ENCODE measurements at regions not wholly inside any gene's neighbourhood (a gene's known extent, or its start where the extent isn't known, plus 50 kb on each side); places are given as distances from the start of the nearest gene placed in this dataset.

GRCh38 chr11:26204839-26205238 is 127.1 kb upstream of the ANO3 start:
- no peak overlapping the region for H3K9ac ChIP-seq (ENCODE audit: low read length)
- H3K56ac ChIP-seq (ENCODE audit: low read length) = no peak overlapping the region
- H3K27me3 ChIP-seq (ENCODE audit: insufficient read depth, low read length, poor library complexity) = no peaks in the 10 kb centered on the region
- H3K4ac ChIP-seq (ENCODE audit: low read depth, low read length) = no peak overlapping the region
- no CpG with 5 or more reads among the region's 5 CpGs for WGBS (ENCODE audit: extremely low coverage, insufficient coverage, low lambda C conversion rate)
- no peaks in the 10 kb centered on the region for H3K4me1 ChIP-seq (ENCODE audit: control insufficient read depth, low read depth, low read length)
- no peak overlapping the region for H2BK15ac ChIP-seq (replicated peaks; ENCODE audit: low read depth)
- no peak overlapping the region for H2AK5ac ChIP-seq (ENCODE audit: low read length)
- H3K79me2 ChIP-seq (ENCODE audit: control insufficient read depth, insufficient read depth, low read length) = no peaks in the 10 kb centered on the region
- H2BK5ac ChIP-seq (ENCODE audit: low read length) = no peak overlapping the region
- H4K5ac ChIP-seq (ENCODE audit: low read length) = no peak overlapping the region
- H3K18ac ChIP-seq (ENCODE audit: low read length) = no peak overlapping the region
- no peak overlapping the region for H3K4me3 ChIP-seq (ENCODE audit: low read length)
- H4K8ac ChIP-seq (ENCODE audit: low read depth, low read length) = no peak overlapping the region
- H3K79me1 ChIP-seq (ENCODE audit: low read length) = no peaks in the 10 kb centered on the region
- H3K23ac ChIP-seq (ENCODE audit: low read length) = no peak overlapping the region
- DNase-seq = no peak
- H3K36me3 ChIP-seq (ENCODE audit: control insufficient read depth, insufficient read depth, low read length) = no peaks in the 10 kb centered on the region
- H3K27ac ChIP-seq (ENCODE audit: low read depth, low read length) = no peak overlapping the region
- H3K4me2 ChIP-seq (ENCODE audit: low read length) = no peak overlapping the region
- H2BK120ac ChIP-seq (ENCODE audit: low read depth, low read length) = no peak overlapping the region

DNA sequence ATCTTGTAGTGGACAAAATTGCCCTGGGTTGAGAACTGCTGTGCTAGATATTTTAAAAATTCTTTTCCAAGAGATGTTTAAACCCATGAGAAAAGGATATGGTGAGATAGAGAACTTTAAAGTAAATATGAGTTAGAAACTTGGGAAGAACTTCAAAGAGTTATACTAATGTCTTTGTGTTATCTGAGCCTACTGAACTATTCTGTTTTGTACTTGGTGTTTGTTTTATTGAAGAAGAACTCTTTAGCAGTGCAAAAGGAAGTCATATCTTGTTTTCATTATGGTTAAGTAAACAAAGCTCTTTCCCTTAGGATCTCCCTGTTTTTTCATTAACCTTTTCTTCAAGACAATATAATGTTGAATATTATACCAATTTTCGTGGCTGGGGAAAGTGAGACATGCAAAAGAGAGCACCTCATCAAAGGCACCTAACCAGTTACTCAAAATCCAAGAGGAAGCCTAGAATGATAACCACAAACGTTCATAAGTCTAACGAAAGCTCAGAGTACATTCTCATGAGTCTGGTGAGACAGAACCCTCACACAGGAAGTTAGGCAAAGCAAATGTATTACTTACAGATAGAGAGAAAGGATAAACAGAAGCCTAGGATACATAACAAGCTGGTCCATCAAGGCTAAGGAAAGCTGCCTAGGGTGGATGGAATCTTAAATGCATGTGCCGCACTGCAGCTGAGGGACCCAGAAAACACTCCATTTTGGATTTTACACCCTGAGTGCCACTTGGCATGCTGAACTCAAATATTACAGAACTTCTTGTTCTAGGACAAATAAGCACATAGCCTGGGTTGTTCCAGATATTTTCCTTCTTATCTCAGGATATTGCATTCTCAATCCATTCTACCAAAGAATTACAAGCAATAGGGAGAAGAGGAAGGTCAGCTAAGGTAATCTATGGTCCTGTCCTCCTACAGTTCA is 112.5 kb upstream of the ANO3 start:
- Histone ChIP-seq H2AK5ac (ENCODE audit: low read length) (no peak overlapping the region), H3K4me3 (ENCODE audit: low read length) (no peak overlapping the region), H2BK5ac (ENCODE audit: low read length) (no peak overlapping the region), H3K27ac (ENCODE audit: low read depth, low read length) (no peak overlapping the region), H3K4me1 (ENCODE audit: control insufficient read depth, low read depth, low read length) (no peaks in the 10 kb centered on the region), H3K79me2 (ENCODE audit: control insufficient read depth, insufficient read depth, low read length) (no peaks in the 10 kb centered on the region), H3K9ac (ENCODE audit: low read length) (no peak overlapping the region), H4K8ac (ENCODE audit: low read depth, low read length) (no peak overlapping the region), H3K56ac (ENCODE audit: low read length) (no peak overlapping the region), H3K18ac (ENCODE audit: low read length) (no peak overlapping the region), H3K27me3 (ENCODE audit: insufficient read depth, low read length, poor library complexity) (no peaks in the 10 kb centered on the region), H3K4ac (ENCODE audit: low read depth, low read length) (no peak overlapping the region), H3K4me2 (ENCODE audit: low read length) (no peak overlapping the region), H2BK120ac (ENCODE audit: low read depth, low read length) (no peak overlapping the region), H3K23ac (ENCODE audit: low read length) (no peak overlapping the region), H2BK15ac (replicated peaks; ENCODE audit: low read depth) (no peak overlapping the region), H3K36me3 (ENCODE audit: control insufficient read depth, insufficient read depth, low read length) (no peaks in the 10 kb centered on the region), H3K79me1 (ENCODE audit: low read length) (no peaks in the 10 kb centered on the region), H4K5ac (ENCODE audit: low read length) (no peak overlapping the region)
- WGBS (ENCODE audit: extremely low coverage, insufficient coverage, low lambda C conversion rate) = no CpG with 5 or more reads among the region's 4 CpGs
- no peak for DNase-seq

- Histone ChIP-seq H2BK5ac (ENCODE audit: low read length) (no peak overlapping the region), H3K56ac (ENCODE audit: low read length) (no peak overlapping the region), H3K4me3 (ENCODE audit: low read length) (no peak overlapping the region), H3K27ac (ENCODE audit: low read depth, low read length) (no peak overlapping the region), H3K18ac (ENCODE audit: low read length) (no peak overlapping the region), H3K4ac (ENCODE audit: low read depth, low read length) (no peak overlapping the region), H3K36me3 (ENCODE audit: control insufficient read depth, insufficient read depth, low read length) (no peaks in the 10 kb centered on the region), H2AK5ac (ENCODE audit: low read length) (no peak overlapping the region), H2BK120ac (ENCODE audit: low read depth, low read length) (no peak overlapping the region), H3K4me2 (ENCODE audit: low read length) (no peak overlapping the region), H3K4me1 (ENCODE audit: control insufficient read depth, low read depth, low read length) (no peaks in the 10 kb centered on the region), H3K79me1 (ENCODE audit: low read length) (no peaks in the 10 kb centered on the region), H4K8ac (ENCODE audit: low read depth, low read length) (no peak overlapping the region), H3K23ac (ENCODE audit: low read length) (no peak overlapping the region), H4K5ac (ENCODE audit: low read length) (no peak overlapping the region), H3K79me2 (ENCODE audit: control insufficient read depth, insufficient read depth, low read length) (no peaks in the 10 kb centered on the region), H3K27me3 (ENCODE audit: insufficient read depth, low read length, poor library complexity) (no peaks in the 10 kb centered on the region), H3K9ac (ENCODE audit: low read length) (no peak overlapping the region), H2BK15ac (replicated peaks; ENCODE audit: low read depth) (no peak overlapping the region)
- WGBS (ENCODE audit: extremely low coverage, insufficient coverage, low lambda C conversion rate) = no CpG with 5 or more reads among the region's 1 CpG
- no peak for DNase-seq
These were observed 106.3 kb upstream of the ANO3 start for GRCh38 chr11:26225646-26226045.

DNA sequence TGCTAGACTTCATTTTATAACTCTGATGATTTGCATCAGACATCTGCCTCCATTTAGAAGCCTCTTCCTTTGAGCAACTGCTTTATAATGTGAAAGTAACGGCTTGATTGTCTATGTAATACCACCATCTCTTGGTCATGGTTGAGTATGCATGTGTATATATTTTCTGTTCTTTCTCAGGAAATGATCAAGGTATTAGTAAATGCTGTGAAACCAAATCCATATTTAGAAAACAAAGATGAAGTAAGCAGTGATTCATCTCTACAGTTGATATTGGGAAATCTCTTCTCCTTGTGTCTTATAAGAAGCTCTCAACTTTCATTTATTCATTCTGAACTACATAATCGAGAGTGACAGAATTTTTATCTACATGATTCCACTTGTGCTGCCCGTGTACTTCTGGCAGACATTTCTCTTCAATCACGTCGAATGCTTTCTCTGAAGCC is 104.6 kb upstream of the ANO3 start:
- H2BK120ac ChIP-seq (ENCODE audit: low read depth, low read length) = no peak overlapping the region
- H2AK5ac ChIP-seq (ENCODE audit: low read length) = no peak overlapping the region
- no peaks in the 10 kb centered on the region for H3K79me2 ChIP-seq (ENCODE audit: control insufficient read depth, insufficient read depth, low read length)
- no peak overlapping the region for H4K8ac ChIP-seq (ENCODE audit: low read depth, low read length)
- H3K27ac ChIP-seq (ENCODE audit: low read depth, low read length) = no peak overlapping the region
- H3K36me3 ChIP-seq (ENCODE audit: control insufficient read depth, insufficient read depth, low read length) = no peaks in the 10 kb centered on the region
- no peak overlapping the region for H3K9ac ChIP-seq (ENCODE audit: low read length)
- no peak overlapping the region for H3K18ac ChIP-seq (ENCODE audit: low read length)
- no peak overlapping the region for H3K56ac ChIP-seq (ENCODE audit: low read length)
- H3K79me1 ChIP-seq (ENCODE audit: low read length) = no peaks in the 10 kb centered on the region
- H3K23ac ChIP-seq (ENCODE audit: low read length) = no peak overlapping the region
- no peak overlapping the region for H3K4me2 ChIP-seq (ENCODE audit: low read length)
- no peak overlapping the region for H4K5ac ChIP-seq (ENCODE audit: low read length)
- H2BK5ac ChIP-seq (ENCODE audit: low read length) = no peak overlapping the region
- H3K4me1 ChIP-seq (ENCODE audit: control insufficient read depth, low read depth, low read length) = no peaks in the 10 kb centered on the region
- no peak overlapping the region for H3K4ac ChIP-seq (ENCODE audit: low read depth, low read length)
- WGBS (ENCODE audit: extremely low coverage, insufficient coverage, low lambda C conversion rate) = no CpG with 5 or more reads among the region's 5 CpGs
- no peak overlapping the region for H2BK15ac ChIP-seq (replicated peaks; ENCODE audit: low read depth)
- no peaks in the 10 kb centered on the region for H3K27me3 ChIP-seq (ENCODE audit: insufficient read depth, low read length, poor library complexity)
- DNase-seq = peak; percentile 27
- H3K4me3 ChIP-seq (ENCODE audit: low read length) = no peak overlapping the region

DNA sequence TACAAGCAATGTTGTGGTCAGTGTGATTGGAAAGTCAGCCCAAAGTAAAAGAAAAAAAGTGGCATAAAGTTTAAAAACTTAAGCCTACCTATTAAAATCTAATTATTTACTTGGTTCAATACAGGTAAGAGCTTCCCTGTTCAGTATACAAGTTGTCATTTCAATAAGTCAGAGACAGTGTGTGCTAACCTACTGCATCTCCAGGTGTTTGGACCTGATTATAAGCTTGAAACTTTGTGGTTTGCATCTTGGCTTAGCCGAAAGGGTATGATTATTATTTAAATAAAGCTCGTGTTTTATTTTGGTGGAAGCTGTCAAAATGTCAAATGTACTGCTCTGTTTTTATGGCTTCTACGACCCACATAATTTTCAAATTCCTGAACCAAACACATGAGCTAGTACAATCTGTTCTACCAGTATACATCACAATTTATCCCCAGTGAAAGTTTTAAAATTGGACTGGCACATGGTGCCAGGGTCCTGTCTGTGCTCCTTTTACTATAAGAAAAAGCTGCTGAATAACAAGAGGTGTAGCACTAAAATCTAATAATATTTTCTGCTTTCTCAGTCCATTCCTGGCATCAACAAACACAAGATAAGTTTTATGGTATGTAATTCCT is 103.9 kb upstream of the ANO3 start:
- Histone ChIP-seq H3K56ac (ENCODE audit: low read length) (no peak overlapping the region), H3K4me3 (ENCODE audit: low read length) (no peak overlapping the region), H3K4me1 (ENCODE audit: control insufficient read depth, low read depth, low read length) (no peaks in the 10 kb centered on the region), H3K4ac (ENCODE audit: low read depth, low read length) (no peak overlapping the region), H3K27ac (ENCODE audit: low read depth, low read length) (no peak overlapping the region), H3K36me3 (ENCODE audit: control insufficient read depth, insufficient read depth, low read length) (no peaks in the 10 kb centered on the region), H3K4me2 (ENCODE audit: low read length) (no peak overlapping the region), H3K79me2 (ENCODE audit: control insufficient read depth, insufficient read depth, low read length) (no peaks in the 10 kb centered on the region), H2BK15ac (replicated peaks; ENCODE audit: low read depth) (no peak overlapping the region), H2AK5ac (ENCODE audit: low read length) (no peak overlapping the region), H3K27me3 (ENCODE audit: insufficient read depth, low read length, poor library complexity) (no peaks in the 10 kb centered on the region), H4K5ac (ENCODE audit: low read length) (no peak overlapping the region), H2BK120ac (ENCODE audit: low read depth, low read length) (no peak overlapping the region), H3K18ac (ENCODE audit: low read length) (no peak overlapping the region), H3K9ac (ENCODE audit: low read length) (no peak overlapping the region), H2BK5ac (ENCODE audit: low read length) (no peak overlapping the region), H4K8ac (ENCODE audit: low read depth, low read length) (no peak overlapping the region), H3K79me1 (ENCODE audit: low read length) (no peaks in the 10 kb centered on the region), H3K23ac (ENCODE audit: low read length) (no peak overlapping the region)
- no peak for DNase-seq
- no CpG with 5 or more reads among the region's 3 CpGs for WGBS (ENCODE audit: extremely low coverage, insufficient coverage, low lambda C conversion rate)

Data from mesendoderm (in vitro differentiated cells).